Body of pancreas (tissue), 4 donors: ENCODE measurements at regions not wholly inside any gene's neighbourhood (a gene's known extent, or its start where the extent isn't known, plus 50 kb on each side); places are given as distances from the start of the nearest gene placed in this dataset.

ENCODE experiments used
- ATAC-seq: fragments of 150-250 bp; one replicate; pipeline ENCODE4 v1.9.1; 2016
- DNase-seq, 4 donors: peaks; one replicate each; pipeline ENCODE4 v3.0.0-alpha.2; 2019
- H3K27ac ChIP-seq, 4 donors: fragments of 200-600 bp; sonication (generic); 1 replicate in 3 of 4; 2 replicates in 1 of 4; pipeline versions ENCODE4 v1.5.1 to v1.6.1; 2016 to 2019; ENCODE audit warnings: mild to moderate bottlenecking in 1 of 4, mixed read lengths in 1 of 4, moderate library complexity in 1 of 4
- H3K27me3 ChIP-seq, 2 donors: fragments of 200-600 bp; sonication (generic); one replicate each; pipeline ENCODE4 v1.6.0; 2016; ENCODE audit warnings: mild to moderate bottlenecking in 1 of 2
- H3K36me3 ChIP-seq, 2 donors: fragments of 200-600 bp; sonication (generic); replicated peaks in 1 of 2; 2 replicates each; pipeline ENCODE4 v1.5.1; 2016; ENCODE audit warnings: low read depth in 2 of 2; ENCODE audit not compliant: insufficient read depth in 1 of 2
- H3K4me1 ChIP-seq: fragments of 200-600 bp; sonication (generic); one replicate; pipeline ENCODE4 v1.6.0; 2016
- H3K4me3 ChIP-seq, 2 donors: fragments of 200-600 bp; sonication (generic); 1 replicate in 1 of 2; 2 replicates in 1 of 2; pipeline ENCODE4 v1.5.1; 2016 to 2019
- H3K9me3 ChIP-seq, 3 donors: fragments of 200-600 bp; sonication (generic); 1 replicate in 2 of 3; 2 replicates in 1 of 3; pipeline ENCODE4 v1.5.1; 2016
- CTCF ChIP-seq, 7 experiments: fragments of 450-650 bp in 4 of 7; fragments of 200-600 bp in 3 of 7; sonication (generic) in 3 of 7; IDR thresholded peaks; one replicate each; pipeline ENCODE4 v1.5.1; 2016 to 2019; ENCODE audit warnings: antibody characterized with exemption in 7 of 7
- POLR2A ChIP-seq, 3 donors: fragments of 450-650 bp; IDR thresholded peaks; one replicate each; pipeline ENCODE4 v1.6.1; 2016; ENCODE audit warnings: antibody characterized with exemption in 3 of 3, mild to moderate bottlenecking in 2 of 3
- WGBS, 2 donors: methylation state at CpG; one replicate each; pipeline ENCODE4 v1.1.5; 2017; 5-methylcytosine and 5-hydroxymethylcytosine counted together
- intact Hi-C: fragments of 100-400 bp; cut with DNase I; formaldehyde crosslinking; loops from one replicate; pipeline ENCODE4 v1.15.1; 2023

GRCh38 chr16:26762594-26762993 lies 304.1 kb upstream of the C16orf82 start:
- intact Hi-C loops, result no loop called here
- WGBS, 2 donors, result 56 to 60% methylated on average over 8 of the region's 8 CpGs
- ATAC-seq, result no peak
- no peaks in the 10 kb centered on the region for H3K36me3 ChIP-seq
- no peaks in the 10 kb centered on the region for H3K4me1 ChIP-seq
- H3K4me3 ChIP-seq, result no peak overlapping the region
- no peak for TF ChIP-seq POLR2A (IDR thresholded peaks at IDR 0.05)
- TF ChIP-seq CTCF (IDR thresholded peaks at IDR 0.05), result no peak
- H3K27ac ChIP-seq, result no peak overlapping the region
- no peak for DNase-seq
- no peaks in the 10 kb centered on the region for H3K27me3 ChIP-seq
- H3K9me3 ChIP-seq, result no peaks in the 10 kb centered on the region

- ATAC-seq, result no peak
- WGBS, 2 donors, result 23 to 25% methylated on average over 3 to 4 of the region's 4 CpGs
- intact Hi-C loops, result no loop called here
- DNase-seq, result no peak
- H3K27ac ChIP-seq, result no peak overlapping the region
- H3K4me1 ChIP-seq, result no peaks in the 10 kb centered on the region
- TF ChIP-seq CTCF (IDR thresholded peaks at IDR 0.05), result peak in 6 of 7 experiments; percentile 6 to 40 (median 21)
- TF ChIP-seq POLR2A (IDR thresholded peaks at IDR 0.05), result no peak
- no peak overlapping the region for H3K4me3 ChIP-seq
- no peaks in the 10 kb centered on the region for H3K27me3 ChIP-seq
- H3K36me3 ChIP-seq, result no peaks in the 10 kb centered on the region
- H3K9me3 ChIP-seq, result no peaks in the 10 kb centered on the region
Measured at GRCh38 chr16:26765087-26765486, 301.6 kb upstream of the C16orf82 start.

GRCh38 chr16:26768385-26769010 lies 298.2 kb upstream of the C16orf82 start:
- Histone ChIP-seq H3K27ac (no peak overlapping the region), H3K4me3 (no peak overlapping the region), H3K4me1 (no peaks in the 10 kb centered on the region), H3K36me3 (no peaks in the 10 kb centered on the region), H3K9me3 (no peaks in the 10 kb centered on the region), H3K27me3 (no peaks in the 10 kb centered on the region)
- WGBS, 2 donors, result 45 to 51% methylated on average over 9 of the region's 9 CpGs
- ATAC-seq (no peak), DNase-seq (no peak)
- TF ChIP-seq CTCF (IDR thresholded peaks at IDR 0.05) (no peak), POLR2A (IDR thresholded peaks at IDR 0.05) (no peak)
- intact Hi-C loops, result no loop called here

GRCh38 chr16:26770547-26770946 lies 296.2 kb upstream of the C16orf82 start:
- DNase-seq (no peak), ATAC-seq (no peak)
- Histone ChIP-seq H3K4me1 (no peaks in the 10 kb centered on the region), H3K4me3 (no peak overlapping the region), H3K27ac (no peak overlapping the region), H3K27me3 (no peaks in the 10 kb centered on the region), H3K36me3 (no peaks in the 10 kb centered on the region), H3K9me3 (no peaks in the 10 kb centered on the region)
- TF ChIP-seq POLR2A (IDR thresholded peaks at IDR 0.05), result no peak
- TF ChIP-seq CTCF (IDR thresholded peaks at IDR 0.05), result no peak
- intact Hi-C loops, result no loop called here

GRCh38 chr16:26772503-26772902 lies 294.2 kb upstream of the C16orf82 start:
- 14 to 18% methylated on average over 2 of the region's 2 CpGs for WGBS, 2 donors
- intact Hi-C loops, result no loop called here
- no peak overlapping the region for H3K27ac ChIP-seq
- TF ChIP-seq CTCF (IDR thresholded peaks at IDR 0.05) (no peak), POLR2A (IDR thresholded peaks at IDR 0.05) (no peak)
- no peaks in the 10 kb centered on the region for H3K4me1 ChIP-seq
- DNase-seq, result no peak
- no peaks in the 10 kb centered on the region for H3K9me3 ChIP-seq
- no peaks in the 10 kb centered on the region for H3K27me3 ChIP-seq
- no peaks in the 10 kb centered on the region for H3K36me3 ChIP-seq
- no peak for ATAC-seq
- H3K4me3 ChIP-seq, result no peak overlapping the region
